BE2C (cell line): ENCODE measurements at regions not wholly inside any gene's neighbourhood (a gene's known extent, or its start where the extent isn't known, plus 50 kb on each side); places are given as distances from the start of the nearest gene placed in this dataset.

ENCODE experiments used
- DNase-seq: peaks from one replicate; pipeline ENCODE4 v3.0.0-alpha.2; 2020
- H3K27me3 ChIP-seq: fragments of 250-450 bp; sonication (Bioruptor Pico); 2 replicates; pipeline ENCODE4 v1.5.1; 2020; ENCODE audit warnings: mild to moderate bottlenecking
- H3K36me3 ChIP-seq: fragments of 250-450 bp; sonication (Bioruptor Pico); 2 replicates; pipeline ENCODE4 v1.5.1; 2020; ENCODE audit warnings: mild to moderate bottlenecking
- H3K4me1 ChIP-seq: fragments of 250-450 bp; sonication (Bioruptor Pico); 2 replicates; pipeline ENCODE4 v1.5.1; 2020
- H3K4me3 ChIP-seq: 2 replicates; pipeline ENCODE4 v1.5.1; 2011; ENCODE audit warnings: low read depth, low read length
- H3K9me3 ChIP-seq: fragments of 250-450 bp; sonication (Bioruptor Pico); 2 replicates; pipeline ENCODE4 v1.5.1; 2020
- CTCF ChIP-seq: IDR thresholded peaks from 2 replicates; pipeline ENCODE4 v1.5.1; 2012; ENCODE audit warnings: mild to moderate bottlenecking, low read depth, low read length

DNA sequence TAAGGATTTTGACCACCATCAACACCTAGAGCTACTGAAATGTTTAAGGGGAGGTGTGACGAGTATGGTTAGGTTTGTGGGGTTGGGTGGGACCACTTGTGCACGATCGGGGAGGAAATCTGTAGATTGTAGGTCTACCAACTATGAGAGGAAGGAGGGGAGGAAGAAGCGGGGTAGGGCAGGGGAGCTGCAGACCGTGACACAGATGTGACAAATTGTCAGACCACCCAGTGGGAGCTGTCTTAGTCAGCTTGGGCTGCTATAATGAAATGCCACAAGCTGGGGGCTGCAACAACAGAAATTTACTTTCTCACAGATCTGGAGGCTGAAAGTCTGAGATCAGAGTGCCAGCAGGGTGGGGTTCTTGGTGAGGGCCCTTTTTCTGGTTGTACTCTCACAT, 62.2 kb upstream of the ARGLU1 start:
- no peak for DNase-seq
- Histone ChIP-seq H3K9me3 (no peaks in the 10 kb centered on the region), H3K4me1 (no peaks in the 10 kb centered on the region), H3K4me3 (no peak overlapping the region), H3K27me3 (peaks cover 6% of the 10 kb centered on the region), H3K36me3 (no peaks in the 10 kb centered on the region)
- no peak for TF ChIP-seq CTCF

DNA sequence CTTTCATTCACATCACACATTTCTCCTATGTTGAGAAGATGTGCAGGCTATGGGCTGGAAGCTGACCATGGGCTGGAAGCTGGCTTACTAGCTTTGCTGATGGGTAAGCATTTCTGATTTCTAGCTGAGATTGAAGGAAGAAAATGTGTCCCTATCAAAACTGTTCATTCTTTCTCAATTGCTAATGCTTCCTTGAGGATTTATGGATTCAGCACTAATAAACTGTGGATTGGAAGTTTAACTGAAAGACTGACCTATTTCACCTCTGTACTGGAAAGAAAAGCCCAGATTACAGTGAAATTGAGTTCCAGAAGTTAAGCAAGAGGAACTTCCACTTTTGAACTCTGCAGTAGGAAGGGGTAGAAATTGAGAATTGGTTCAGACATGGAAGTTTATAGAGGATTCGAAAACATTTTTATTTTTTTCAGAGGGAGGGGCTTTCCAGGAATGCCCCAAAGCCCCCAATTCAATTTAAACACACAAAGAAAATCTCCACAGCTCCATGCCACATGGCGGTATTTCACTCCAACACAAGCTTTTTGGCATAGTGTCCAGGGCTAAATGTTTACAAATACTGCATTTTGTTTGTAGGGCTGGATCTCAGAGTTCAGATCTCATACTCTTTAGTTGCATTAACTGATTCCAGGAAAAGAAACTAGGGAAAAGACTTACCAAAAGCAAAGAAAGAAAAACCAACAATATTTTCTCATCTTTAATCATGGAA, 61.2 kb upstream of the ARGLU1 start:
- no peak for TF ChIP-seq CTCF
- Histone ChIP-seq H3K36me3 (no peaks in the 10 kb centered on the region), H3K4me1 (no peaks in the 10 kb centered on the region), H3K4me3 (no peak overlapping the region), H3K9me3 (no peaks in the 10 kb centered on the region), H3K27me3 (peaks cover 6% of the 10 kb centered on the region)
- DNase-seq = no peak

DNA sequence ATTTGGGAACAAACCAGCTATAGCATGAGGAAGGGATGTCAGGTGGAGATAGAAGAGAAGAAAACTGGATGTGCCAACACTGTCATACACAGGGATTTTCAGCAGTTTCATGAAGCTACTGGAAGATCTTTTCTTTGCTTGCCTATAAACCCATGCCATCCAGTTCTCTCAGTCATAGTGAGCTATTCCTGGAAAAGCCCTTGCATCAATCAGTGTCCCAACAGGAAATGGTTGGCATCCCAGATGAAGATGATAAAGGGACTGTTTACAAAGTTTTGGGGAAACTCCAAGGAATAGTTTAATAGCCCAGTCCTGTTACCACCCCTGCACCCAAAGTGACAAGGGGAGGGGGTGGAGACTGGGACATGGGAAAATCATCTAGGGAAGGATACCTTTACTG, 58.5 kb upstream of the ARGLU1 start:
- H3K4me1 ChIP-seq = no peaks in the 10 kb centered on the region
- no peak for TF ChIP-seq CTCF

DNA sequence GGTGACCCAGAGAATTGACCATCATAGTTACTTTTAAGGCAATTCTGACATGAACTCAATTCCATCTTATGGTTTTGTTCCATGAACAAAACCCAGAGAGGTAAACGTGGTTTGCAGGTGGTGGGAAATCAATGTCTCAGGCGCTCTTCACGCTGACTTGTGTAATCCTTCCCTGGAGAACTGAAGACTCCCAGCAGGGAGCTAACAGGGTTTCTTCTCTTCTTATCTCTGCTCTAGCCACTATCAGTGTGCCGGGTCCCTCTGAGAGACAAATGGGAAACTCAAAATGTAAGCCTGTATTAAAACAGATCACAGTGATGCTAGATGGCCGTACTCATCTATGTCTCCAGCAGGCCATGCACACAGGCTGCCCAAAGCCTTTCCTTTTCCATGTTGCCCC, 57.6 kb upstream of the ARGLU1 start:
- Histone ChIP-seq H3K4me1 (no peaks in the 10 kb centered on the region), H3K9me3 (no peaks in the 10 kb centered on the region), H3K4me3 (no peak overlapping the region), H3K27me3 (peaks cover 40% of the 10 kb centered on the region), H3K36me3 (no peaks in the 10 kb centered on the region)
- no peak for DNase-seq
- no peak for TF ChIP-seq CTCF

More for the DNA sequence above, 58.5 kb upstream of the ARGLU1 start:
- Histone ChIP-seq H3K9me3 (no peaks in the 10 kb centered on the region), H3K36me3 (no peaks in the 10 kb centered on the region), H3K4me3 (no peak overlapping the region), H3K27me3 (peaks cover 31% of the 10 kb centered on the region)
- no peak for DNase-seq

DNA sequence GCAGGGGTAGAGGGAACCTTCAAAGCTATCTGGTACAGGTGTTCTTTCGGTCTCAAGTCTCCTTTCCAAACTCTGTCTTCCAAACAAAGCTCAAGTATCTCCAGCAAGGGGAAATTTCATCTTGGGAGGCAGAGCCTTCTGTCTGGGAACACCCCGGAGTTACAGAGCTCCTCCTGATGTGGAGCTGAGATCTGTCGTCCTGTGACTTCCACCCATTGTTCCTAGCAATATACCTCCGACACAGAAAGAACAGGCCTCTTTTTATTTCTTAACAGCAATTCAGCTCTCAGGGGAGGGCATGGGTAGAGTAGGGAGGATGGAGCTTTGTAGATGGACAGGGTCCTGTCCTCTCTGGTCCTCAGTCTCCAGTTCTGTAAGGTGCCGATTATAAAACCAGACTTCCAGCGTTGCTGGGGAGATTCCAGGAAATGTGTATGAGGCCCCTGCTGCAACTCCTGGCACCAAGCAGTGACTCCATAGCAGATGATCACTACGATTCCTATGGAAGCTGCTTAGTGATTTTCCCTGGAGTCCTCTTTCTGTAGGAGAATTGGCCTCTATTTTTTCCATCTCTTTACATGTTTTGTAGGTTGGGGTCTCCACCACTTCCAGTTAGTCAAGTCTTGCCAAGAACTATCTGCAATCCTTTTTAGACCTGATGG, 56.0 kb upstream of the ARGLU1 start:
- peaks cover 3% of the 10 kb centered on the region; the same call in 1 of the 2 replicates for H3K4me1 ChIP-seq
- H3K4me3 ChIP-seq = no peak overlapping the region
- DNase-seq = no peak
- no peaks in the 10 kb centered on the region for H3K9me3 ChIP-seq
- TF ChIP-seq CTCF = no peak
- no peaks in the 10 kb centered on the region for H3K36me3 ChIP-seq
- peaks cover 44% of the 10 kb centered on the region for H3K27me3 ChIP-seq

DNA sequence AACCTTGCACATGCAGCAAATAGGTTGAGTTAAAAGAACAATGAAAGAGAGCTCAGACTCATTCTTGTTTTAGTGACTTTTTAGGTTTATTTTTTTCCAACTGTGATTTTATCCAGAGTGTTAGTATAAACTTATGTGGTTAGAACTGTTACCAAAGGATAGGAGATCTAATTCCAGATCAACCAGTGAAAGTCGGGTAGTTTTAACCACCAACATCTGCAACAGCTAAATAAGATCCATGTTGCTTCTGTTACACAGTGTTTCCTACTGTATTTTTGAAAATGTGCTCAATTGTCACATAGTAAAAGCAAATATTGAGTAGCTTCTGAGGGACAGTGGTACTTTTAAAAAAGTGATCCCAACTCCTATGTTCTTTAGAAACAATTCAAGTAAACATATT, 53.9 kb upstream of the ARGLU1 start:
- no peak for TF ChIP-seq CTCF
- DNase-seq = no peak
- Histone ChIP-seq H3K4me3 (no peak overlapping the region), H3K4me1 (peaks cover 3% of the 10 kb centered on the region; the same call in 1 of the 2 replicates), H3K9me3 (no peaks in the 10 kb centered on the region), H3K27me3 (peaks cover 44% of the 10 kb centered on the region), H3K36me3 (no peaks in the 10 kb centered on the region)
